ENCODE measurements at regions not wholly inside any gene's neighbourhood (a gene's known extent, or its start where the extent isn't known, plus 50 kb on each side); places are given as distances from the start of the nearest gene placed in this dataset.

- no peaks in the 10 kb centered on the region for H3K27me3 Mint-ChIP-seq (ENCODE audit: insufficient read depth, low read depth, poor library complexity)
These were observed 639.5 kb upstream of the ARRDC3 start for GRCh38 chr5:92022415-92023140.

More at GRCh38 chr5:92022415-92023140, 639.5 kb upstream of the ARRDC3 start:
- ATAC-seq, result no peak
- Histone ChIP-seq H3K27me3 (ENCODE audit: insufficient read depth) (no peaks in the 10 kb centered on the region), H3F3A (replicated peaks; ENCODE audit: low read depth) (no peaks in the 10 kb centered on the region), H3K9me2 (ENCODE audit: insufficient read depth) (no peaks in the 10 kb centered on the region), H3K79me2 (replicated peaks; ENCODE audit: insufficient read depth) (no peaks in the 10 kb centered on the region), H3K4me1 (ENCODE audit: insufficient read depth) (no peaks in the 10 kb centered on the region), H4K20me1 (replicated peaks; ENCODE audit: insufficient read depth) (no peaks in the 10 kb centered on the region), H2AFZ (no peak overlapping the region), H3K4me2 (no peak overlapping the region), H3K36me3 (ENCODE audit: insufficient read depth) (no peaks in the 10 kb centered on the region), H3K4me3 (no peak overlapping the region), H3K27ac (ENCODE audit: low read depth) (no peak overlapping the region)
- Mint-ChIP-seq H3K27ac (no peak overlapping the region; the same call in 1 of the 2 replicates), H3K4me1 (peaks cover 5% of the 10 kb centered on the region; the same call in 2 of the 3 replicates), H3K36me3 (ENCODE audit: low read depth) (no peaks in the 10 kb centered on the region), H3K4me3 (no peak overlapping the region), H3K9me3 (no peaks in the 10 kb centered on the region)
- TF ChIP-seq NANOG (IDR thresholded peaks at IDR 0.05; ENCODE audit: borderline replicate concordance) (no peak), EZH2phosphoT487 (IDR thresholded peaks at IDR 0.05; ENCODE audit: unreplicated experiment) (no peak), ZNF462 (CRISPR knock-in tag; IDR thresholded peaks at IDR 0.05) (no peak), CTCF (conservative IDR thresholded peaks at IDR 0.05; ENCODE audit: low read depth in 2 of 2) (no peak), ETS1 (IDR thresholded peaks at IDR 0.05) (no peak), REST (IDR thresholded peaks at IDR 0.05; ENCODE audit: unreplicated experiment) (no peak), EZH2 (IDR thresholded peaks at IDR 0.05; ENCODE audit: low read depth, unreplicated experiment) (no peak), ZNF331 (CRISPR knock-in tag; IDR thresholded peaks at IDR 0.05; ENCODE audit: low read depth) (no peak), STAT1 (IDR thresholded peaks at IDR 0.05; ENCODE audit: unreplicated experiment) (no peak), CREB1 (CRISPR knock-in tag; IDR thresholded peaks at IDR 0.05; ENCODE audit: low read depth) (no peak), JUNB (IDR thresholded peaks at IDR 0.05; ENCODE audit: unreplicated experiment) (no peak), ZNF114 (CRISPR knock-in tag; IDR thresholded peaks at IDR 0.05) (no peak)
- DNase-seq (ENCODE audit: low spot score), result no peak

Data from GM23338 (cell line).